Bronchial epithelial cell (primary cell): ENCODE measurements at regions not wholly inside any gene's neighbourhood (a gene's known extent, or its start where the extent isn't known, plus 50 kb on each side); places are given as distances from the start of the nearest gene placed in this dataset.

Experiments used
- DNase-seq: peaks from one replicate; pipeline ENCODE4 v3.0.0-alpha.2; 2010; ENCODE audit warnings: low read depth
- FAIRE-seq: peaks from 2 replicates; lab custom pipeline; 2011; peaks lifted over from hg19 to GRCh38; lab: Jason Lieb, UNC
- H3K27me3 ChIP-seq: 2 replicates; pipeline ENCODE4 v1.5.1; 2011; ENCODE audit warnings: low read length; ENCODE audit not compliant: control insufficient read depth, insufficient read depth
- H3K36me3 ChIP-seq: 2 replicates; pipeline ENCODE4 v1.5.1; 2011; ENCODE audit warnings: low read length; ENCODE audit not compliant: control insufficient read depth, insufficient read depth
- H3K4me3 ChIP-seq: 2 replicates; pipeline ENCODE4 v1.5.1; 2011; ENCODE audit warnings: mild to moderate bottlenecking, low read depth, low read length, control low read depth
- TF ChIP-seq, protein P1 (sequence below): IDR thresholded peaks from 2 replicates; pipeline ENCODE4 v1.5.1; 2011; ENCODE audit warnings: mild to moderate bottlenecking, moderate library complexity, low read length, control low read depth, inconsistent platforms; ENCODE audit not compliant: insufficient read depth, severe bottlenecking

DNA sequence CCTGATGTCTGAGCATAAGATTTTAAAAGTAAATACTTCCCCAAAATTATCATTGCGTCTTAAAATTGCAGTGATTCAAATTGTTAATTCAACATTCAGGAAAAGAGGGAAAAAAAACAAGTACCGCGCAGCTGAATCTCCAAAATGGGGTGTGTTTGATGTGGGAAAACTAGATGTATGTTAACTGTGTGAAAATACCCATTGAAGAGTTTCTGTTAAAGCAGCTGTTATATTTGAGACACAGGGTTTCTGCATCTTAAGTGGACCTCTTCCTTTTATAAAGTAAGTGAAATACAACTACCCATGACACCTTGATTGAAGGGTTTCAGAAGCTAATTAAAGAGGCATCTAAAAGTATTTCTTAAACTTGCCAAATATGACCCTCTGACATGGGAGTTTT lies 1186.1 kb downstream of the NLGN4X start:
- FAIRE-seq (no peak), DNase-seq (no peak)
- H3K36me3 ChIP-seq = no peaks in the 10 kb centered on the region
- TF ChIP-seq, protein P1, sequence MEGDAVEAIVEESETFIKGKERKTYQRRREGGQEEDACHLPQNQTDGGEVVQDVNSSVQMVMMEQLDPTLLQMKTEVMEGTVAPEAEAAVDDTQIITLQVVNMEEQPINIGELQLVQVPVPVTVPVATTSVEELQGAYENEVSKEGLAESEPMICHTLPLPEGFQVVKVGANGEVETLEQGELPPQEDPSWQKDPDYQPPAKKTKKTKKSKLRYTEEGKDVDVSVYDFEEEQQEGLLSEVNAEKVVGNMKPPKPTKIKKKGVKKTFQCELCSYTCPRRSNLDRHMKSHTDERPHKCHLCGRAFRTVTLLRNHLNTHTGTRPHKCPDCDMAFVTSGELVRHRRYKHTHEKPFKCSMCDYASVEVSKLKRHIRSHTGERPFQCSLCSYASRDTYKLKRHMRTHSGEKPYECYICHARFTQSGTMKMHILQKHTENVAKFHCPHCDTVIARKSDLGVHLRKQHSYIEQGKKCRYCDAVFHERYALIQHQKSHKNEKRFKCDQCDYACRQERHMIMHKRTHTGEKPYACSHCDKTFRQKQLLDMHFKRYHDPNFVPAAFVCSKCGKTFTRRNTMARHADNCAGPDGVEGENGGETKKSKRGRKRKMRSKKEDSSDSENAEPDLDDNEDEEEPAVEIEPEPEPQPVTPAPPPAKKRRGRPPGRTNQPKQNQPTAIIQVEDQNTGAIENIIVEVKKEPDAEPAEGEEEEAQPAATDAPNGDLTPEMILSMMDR = no peak
- H3K27me3 ChIP-seq = no peaks in the 10 kb centered on the region
- no peak overlapping the region for H3K4me3 ChIP-seq

DNA sequence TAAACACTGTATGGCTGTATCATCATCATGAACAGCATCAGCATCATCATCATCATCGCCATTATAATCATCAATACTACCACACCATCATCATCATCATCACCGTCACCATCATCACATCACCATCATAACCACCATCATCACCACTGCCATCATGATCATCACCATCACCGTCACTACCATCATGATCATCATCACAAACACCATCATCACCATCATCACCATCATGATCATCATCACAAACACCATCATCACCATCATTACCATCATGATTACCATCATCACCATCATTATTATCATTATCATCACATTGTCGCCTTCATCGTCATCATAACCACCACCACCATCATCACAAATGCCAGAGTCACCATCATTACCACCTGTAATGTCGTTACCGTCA lies 1196.9 kb downstream of the NLGN4X start:
- H3K36me3 ChIP-seq = no peaks in the 10 kb centered on the region
- DNase-seq (no peak), FAIRE-seq (peak; percentile 64)
- no peaks in the 10 kb centered on the region for H3K27me3 ChIP-seq
- H3K4me3 ChIP-seq = no peak overlapping the region
- TF ChIP-seq, protein P1 = no peak

DNA sequence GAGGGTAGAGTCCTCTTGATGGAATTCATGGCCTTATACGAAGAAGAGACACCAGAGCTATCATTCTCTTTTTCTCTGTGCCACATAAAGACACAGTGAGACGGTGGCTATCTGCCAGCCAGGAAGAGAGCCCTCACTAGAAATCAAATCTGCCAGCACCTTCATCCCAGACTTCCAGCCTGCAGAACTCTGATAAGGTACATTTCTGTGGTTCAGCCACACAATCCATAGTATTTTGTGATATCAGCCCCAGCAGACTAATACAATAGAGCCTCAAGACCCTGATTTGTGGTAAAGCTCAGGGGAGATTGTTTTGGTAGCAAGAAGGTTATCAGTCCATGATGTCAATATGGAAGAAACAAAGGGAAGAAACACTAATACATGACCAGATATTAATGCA lies 1213.2 kb downstream of the NLGN4X start:
- Histone ChIP-seq H3K27me3 (no peaks in the 10 kb centered on the region), H3K36me3 (no peaks in the 10 kb centered on the region), H3K4me3 (no peak overlapping the region)
- TF ChIP-seq, protein P1 = no peak
- FAIRE-seq (no peak), DNase-seq (no peak)

DNA sequence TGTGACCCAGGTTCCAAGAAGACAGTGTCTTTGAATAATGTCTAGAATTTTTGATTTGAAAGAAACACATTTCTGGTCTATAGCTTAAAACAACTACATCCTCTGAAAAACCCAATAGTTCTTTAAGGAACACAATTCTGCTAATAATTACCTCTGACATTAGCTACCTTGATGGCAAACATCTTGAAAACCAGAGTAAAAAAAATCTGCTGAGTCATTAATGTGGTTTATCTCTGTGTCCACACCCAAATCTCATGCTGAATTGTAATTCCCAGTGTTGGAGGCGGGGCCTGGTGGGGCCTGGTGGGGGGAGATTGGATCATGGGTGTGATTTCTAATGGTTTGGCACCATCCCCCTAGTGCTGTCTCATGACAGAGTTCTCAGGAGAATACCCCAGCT lies 1233.8 kb downstream of the NLGN4X start:
- no peaks in the 10 kb centered on the region for H3K27me3 ChIP-seq
- TF ChIP-seq, protein P1 = no peak
- H3K36me3 ChIP-seq = no peaks in the 10 kb centered on the region
- H3K4me3 ChIP-seq = no peak overlapping the region
- FAIRE-seq = no peak
- DNase-seq = no peak

DNA sequence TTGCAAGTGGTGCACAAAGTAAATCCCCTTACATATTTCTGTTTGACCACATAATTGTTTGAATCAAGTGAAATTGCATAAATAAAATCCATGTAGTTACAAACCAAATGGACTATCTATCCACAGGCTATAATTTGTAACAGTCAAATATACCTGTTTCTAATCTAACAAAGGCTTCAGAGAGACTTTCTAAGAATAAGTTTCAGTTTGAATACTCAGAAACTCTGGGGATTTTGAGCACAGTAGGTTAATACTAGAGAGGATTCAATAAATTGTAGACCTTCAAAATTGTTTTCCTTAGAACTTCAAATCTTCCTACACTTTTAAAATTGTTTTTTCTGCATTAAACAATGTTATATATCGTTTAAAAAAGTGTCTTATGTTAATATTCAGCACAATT lies 1250.1 kb downstream of the NLGN4X start:
- Histone ChIP-seq H3K4me3 (no peak overlapping the region), H3K36me3 (no peaks in the 10 kb centered on the region), H3K27me3 (no peaks in the 10 kb centered on the region)
- FAIRE-seq (no peak), DNase-seq (no peak)
- TF ChIP-seq, protein P1 = no peak

DNA sequence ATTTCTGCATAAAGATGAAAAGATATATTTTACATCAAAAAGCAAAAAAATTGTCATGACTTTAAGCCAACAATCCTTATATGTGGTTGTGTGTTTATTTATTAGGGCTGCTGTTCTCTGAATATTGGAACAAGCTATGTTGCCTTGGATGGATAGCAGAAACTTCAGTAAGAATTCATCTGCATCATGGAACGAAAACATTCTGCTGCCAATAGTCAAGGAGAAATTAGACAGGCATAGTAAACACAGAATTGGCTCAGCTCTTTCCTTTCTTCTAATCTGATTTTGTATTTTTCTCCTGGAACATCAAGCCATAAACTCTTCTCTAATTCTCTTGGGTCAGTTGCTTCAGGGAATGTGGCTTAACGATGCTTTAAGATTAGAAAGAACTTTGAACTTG lies 1257.0 kb downstream of the NLGN4X start:
- DNase-seq (no peak), FAIRE-seq (no peak)
- TF ChIP-seq, protein P1 = no peak
- Histone ChIP-seq H3K27me3 (no peaks in the 10 kb centered on the region), H3K36me3 (no peaks in the 10 kb centered on the region), H3K4me3 (no peak overlapping the region)
